Gastroesophageal sphincter (tissue), 4 donors: ENCODE measurements at regions not wholly inside any gene's neighbourhood (a gene's known extent, or its start where the extent isn't known, plus 50 kb on each side); places are given as distances from the start of the nearest gene placed in this dataset.

Source experiments
- ATAC-seq: fragments of 150-250 bp; one replicate; pipeline ENCODE4 v1.9.1; 2016; ENCODE audit warnings: mild to moderate bottlenecking, moderate library complexity
- H3K27ac ChIP-seq, 4 donors: fragments of 200-600 bp; sonication (generic) in 3 of 4; 1 replicate in 3 of 4; 2 replicates in 1 of 4; pipeline ENCODE4 v1.5.1; 2016 to 2019
- H3K27me3 ChIP-seq: fragments of 200-600 bp; sonication (generic); one replicate; pipeline ENCODE4 v1.5.1; 2019
- H3K36me3 ChIP-seq, 2 donors: fragments of 200-600 bp; sonication (generic); one replicate each; pipeline ENCODE4 v1.5.1; 2019; ENCODE audit warnings: control low read depth in 1 of 2
- H3K4me1 ChIP-seq, 3 donors: fragments of 200-600 bp; sonication (generic); 1 replicate in 2 of 3; 2 replicates in 1 of 3; pipeline ENCODE4 v1.5.1; 2016 to 2019; ENCODE audit warnings: control low read depth in 2 of 3
- H3K4me3 ChIP-seq, 2 donors: fragments of 200-600 bp; sonication (generic); one replicate each; pipeline ENCODE4 v1.5.1; 2019; ENCODE audit warnings: mild to moderate bottlenecking in 1 of 2, moderate library complexity in 1 of 2
- H3K9me3 ChIP-seq, 3 donors: fragments of 200-600 bp; sonication (generic); one replicate each; pipeline ENCODE4 v1.5.1; 2017 to 2019; ENCODE audit warnings: control low read depth in 2 of 3
- CTCF ChIP-seq, 4 experiments: fragments of 200-600 bp in 2 of 4; fragments of 450-650 bp in 2 of 4; sonication (generic) in 1 of 4; IDR thresholded peaks; one replicate each; pipeline ENCODE4 v1.5.1; 2017 to 2019; ENCODE audit warnings: antibody characterized with exemption in 4 of 4, mild to moderate bottlenecking in 2 of 4, moderate library complexity in 2 of 4
- EP300 ChIP-seq: sonication (generic); formaldehyde crosslinking; IDR thresholded peaks from one replicate; pipeline ENCODE4 v1.6.1; 2017; ENCODE audit warnings: antibody characterized with exemption, mild to moderate bottlenecking
- POLR2A ChIP-seq, 2 donors: fragments of 450-650 bp; IDR thresholded peaks; one replicate each; pipeline ENCODE4 v1.6.1; 2017; ENCODE audit warnings: antibody characterized with exemption in 2 of 2, mild to moderate bottlenecking in 2 of 2, moderate library complexity in 1 of 2
- POLR2AphosphoS5 ChIP-seq: sonication (generic); formaldehyde crosslinking; IDR thresholded peaks from one replicate; pipeline ENCODE4 v1.6.1; 2017; ENCODE audit warnings: antibody characterized with exemption
- WGBS, 2 donors: methylation state at CpG; one replicate each; pipeline ENCODE4 v1.1.5; 2018; ENCODE audit warnings: low coverage in 1 of 2; 5-methylcytosine and 5-hydroxymethylcytosine counted together

GRCh38 chr14:87772854-87773253 lies 220.1 kb downstream of the GALC start:
- peaks cover 0 to 16% (median 0%) of the 10 kb centered on the region in 3 donors for H3K9me3 ChIP-seq
- no peak for TF ChIP-seq CTCF (IDR thresholded peaks at IDR 0.05)
- TF ChIP-seq POLR2A (IDR thresholded peaks at IDR 0.05) = no peak
- TF ChIP-seq EP300 = no peak
- no peak for TF ChIP-seq POLR2AphosphoS5
- no peaks in the 10 kb centered on the region for H3K4me1 ChIP-seq
- H3K36me3 ChIP-seq = no peaks in the 10 kb centered on the region
- ATAC-seq = no peak
- H3K27ac ChIP-seq = no peak overlapping the region
- WGBS, 2 donors = 64 to 78% methylated on average over 3 to 7 of the region's 7 CpGs
- H3K4me3 ChIP-seq = no peak overlapping the region
- H3K27me3 ChIP-seq = no peaks in the 10 kb centered on the region

- no peaks in the 10 kb centered on the region for H3K36me3 ChIP-seq
- WGBS, 2 donors = 70 to 94% methylated on average over 2 of the region's 2 CpGs
Measured at GRCh38 chr14:87767567-87767901, 225.4 kb downstream of the GALC start.

GRCh38 chr14:87758876-87759275 lies 234.1 kb downstream of the GALC start:
- no peak for ATAC-seq
- WGBS, 2 donors = 20 to 29% methylated on average over 2 of the region's 2 CpGs
- Histone ChIP-seq H3K9me3 (peaks cover 0 to 21% (median 0%) of the 10 kb centered on the region in 3 donors), H3K4me3 (no peak overlapping the region), H3K4me1 (no peaks in the 10 kb centered on the region), H3K27me3 (no peaks in the 10 kb centered on the region), H3K36me3 (no peaks in the 10 kb centered on the region), H3K27ac (no peak overlapping the region)
- TF ChIP-seq EP300 = no peak
- no peak for TF ChIP-seq POLR2A (IDR thresholded peaks at IDR 0.05)
- TF ChIP-seq POLR2AphosphoS5 = no peak
- TF ChIP-seq CTCF (IDR thresholded peaks at IDR 0.05) = no peak

More at GRCh38 chr14:87767567-87767901, 225.4 kb downstream of the GALC start:
- Histone ChIP-seq H3K4me3 (no peak overlapping the region), H3K27me3 (no peaks in the 10 kb centered on the region), H3K9me3 (peaks cover 0 to 18% (median 0%) of the 10 kb centered on the region in 3 donors), H3K27ac (no peak overlapping the region), H3K4me1 (no peaks in the 10 kb centered on the region)
- TF ChIP-seq CTCF (IDR thresholded peaks at IDR 0.05) (no peak), EP300 (no peak), POLR2A (IDR thresholded peaks at IDR 0.05) (no peak), POLR2AphosphoS5 (no peak)
- ATAC-seq = no peak

- Histone ChIP-seq H3K27ac (no peak overlapping the region), H3K4me3 (no peak overlapping the region), H3K36me3 (no peaks in the 10 kb centered on the region), H3K4me1 (no peaks in the 10 kb centered on the region), H3K9me3 (peaks cover 0 to 5% (median 0%) of the 10 kb centered on the region in 3 donors), H3K27me3 (no peaks in the 10 kb centered on the region)
- WGBS, 2 donors = 64 to 86% methylated on average over 2 of the region's 2 CpGs
- ATAC-seq = no peak
- TF ChIP-seq POLR2A (IDR thresholded peaks at IDR 0.05) (no peak), POLR2AphosphoS5 (no peak), CTCF (IDR thresholded peaks at IDR 0.05) (no peak), EP300 (no peak)
Measured at GRCh38 chr14:87756661-87757060, 236.3 kb downstream of the GALC start.

- TF ChIP-seq EP300 = no peak
- H3K4me3 ChIP-seq = no peak overlapping the region
- ATAC-seq = no peak
- no peaks in the 10 kb centered on the region for H3K27me3 ChIP-seq
- H3K36me3 ChIP-seq = no peaks in the 10 kb centered on the region
- no peak overlapping the region for H3K27ac ChIP-seq
- no peaks in the 10 kb centered on the region for H3K4me1 ChIP-seq
- 84 to 90% methylated on average over 3 to 5 of the region's 8 CpGs for WGBS, 2 donors
- no peaks in the 10 kb centered on the region for H3K9me3 ChIP-seq
Measured at GRCh38 chr14:87754520-87755223, 238.3 kb downstream of the GALC start.
